Neural progenitor cell (in vitro differentiated cells): ENCODE measurements at regions not wholly inside any gene's neighbourhood (a gene's known extent, or its start where the extent isn't known, plus 50 kb on each side); places are given as distances from the start of the nearest gene placed in this dataset.

Experiments
- DNase-seq: peaks from one replicate; pipeline ENCODE4 v3.0.0-alpha.2; 2016; ENCODE audit warnings: low spot score
- H2AFZ ChIP-seq: fragments of 200-600 bp; sonication (generic); replicated peaks from 2 replicates; pipeline ENCODE4 v1.6.1; 2016; ENCODE audit warnings: antibody characterized with exemption
- H3F3A ChIP-seq: fragments of 200-600 bp; sonication (generic); 2 replicates; pipeline ENCODE4 v1.6.1; 2016; ENCODE audit warnings: antibody characterized with exemption, low read depth
- H3K27ac ChIP-seq: fragments of 200-600 bp; sonication (generic); 2 replicates; pipeline ENCODE4 v1.5.1; 2016; ENCODE audit warnings: mild to moderate bottlenecking
- H3K27me3 ChIP-seq: fragments of 200-600 bp; sonication (generic); 2 replicates; pipeline ENCODE4 v1.6.1; 2016; ENCODE audit warnings: mild to moderate bottlenecking, moderate library complexity
- H3K36me3 ChIP-seq: fragments of 200-600 bp; sonication (generic); 2 replicates; pipeline ENCODE4 v1.5.1; 2016
- H3K4me1 ChIP-seq: fragments of 200-600 bp; sonication (generic); 2 replicates; pipeline ENCODE4 v1.6.1; 2016; ENCODE audit warnings: mixed run types
- H3K4me2 ChIP-seq: fragments of 200-600 bp; sonication (generic); 2 replicates; pipeline ENCODE4 v1.6.1; 2016
- H3K4me3 ChIP-seq: fragments of 200-600 bp; sonication (generic); 2 replicates; pipeline ENCODE4 v1.5.1; 2016
- H3K79me2 ChIP-seq: fragments of 200-600 bp; sonication (generic); 2 replicates; pipeline ENCODE4 v1.6.1; 2016; ENCODE audit warnings: low read depth
- H3K9ac ChIP-seq: fragments of 200-600 bp; sonication (generic); 2 replicates; pipeline ENCODE4 v1.6.1; 2016
- H3K9me3 ChIP-seq: fragments of 200-600 bp; sonication (generic); 2 replicates; pipeline ENCODE4 v1.5.1; 2016; ENCODE audit warnings: low read depth
- H4K20me1 ChIP-seq: fragments of 200-600 bp; sonication (generic); 2 replicates; pipeline ENCODE4 v1.6.1; 2016; ENCODE audit warnings: low read depth
- H3K27ac Mint-ChIP-seq: 3 replicates; pipeline ENCODE4 v1.8.0; 2021; ENCODE audit warnings: mixed read lengths
- H3K27me3 Mint-ChIP-seq: 2 replicates; pipeline ENCODE4 v1.8.0; 2022; ENCODE audit warnings: low read depth, mild to moderate bottlenecking, inconsistent platforms, moderate library complexity, mixed read lengths; ENCODE audit not compliant: insufficient read depth
- H3K36me3 Mint-ChIP-seq: 3 replicates; pipeline ENCODE4 v1.8.0; 2021; ENCODE audit warnings: mixed read lengths
- H3K4me1 Mint-ChIP-seq: 3 replicates; pipeline ENCODE4 v1.8.0; 2021; ENCODE audit warnings: mixed read lengths
- H3K4me3 Mint-ChIP-seq: 3 replicates; pipeline ENCODE4 v1.8.0; 2021; ENCODE audit warnings: mild to moderate bottlenecking, moderate library complexity, mixed read lengths
- H3K9me3 Mint-ChIP-seq: 3 replicates; pipeline ENCODE4 v1.8.0; 2020; ENCODE audit warnings: mixed read lengths
- EZH2 ChIP-seq: fragments of 200-600 bp; sonication (generic); IDR thresholded peaks from 2 replicates; pipeline ENCODE4 v1.6.1; 2017; ENCODE audit warnings: antibody characterized with exemption, mild to moderate bottlenecking, moderate library complexity
- EZH2phosphoT487 ChIP-seq: fragments of 200-600 bp; sonication (generic); IDR thresholded peaks from 2 replicates; pipeline ENCODE4 v1.6.1; 2017; ENCODE audit warnings: antibody characterized with exemption
- TF ChIP-seq, protein P1 (sequence below): fragments of 200-600 bp; sonication (generic); IDR thresholded peaks from 2 replicates; pipeline ENCODE4 v1.5.1; 2017; ENCODE audit warnings: antibody characterized with exemption, mild to moderate bottlenecking

DNA sequence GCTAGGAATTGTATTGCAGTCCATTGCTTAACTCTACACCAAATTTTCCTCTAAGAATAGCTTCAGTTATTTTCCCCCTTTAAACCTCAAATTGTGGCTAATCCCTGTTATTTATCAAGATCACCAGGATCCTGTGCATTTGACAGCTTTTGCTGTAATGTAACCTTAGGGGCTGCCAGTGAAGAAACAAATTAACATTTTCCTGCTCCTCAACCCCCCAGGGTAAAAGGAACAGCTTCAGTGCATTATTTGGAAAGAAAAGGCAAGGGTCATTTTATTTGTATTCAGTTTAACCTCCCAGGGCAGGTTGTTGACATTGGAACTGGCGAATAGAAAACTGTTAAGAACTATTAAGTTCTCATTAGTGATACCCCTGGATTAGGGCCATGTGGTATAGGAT is 57.0 kb downstream of the PCDH20 start:
- H3K9ac ChIP-seq = no peak overlapping the region
- no peak for DNase-seq
- no peaks in the 10 kb centered on the region for H4K20me1 ChIP-seq
- H3K79me2 ChIP-seq = no peaks in the 10 kb centered on the region
- Mint-ChIP-seq H3K36me3 (no peaks in the 10 kb centered on the region), H3K27me3 (no peaks in the 10 kb centered on the region), H3K4me3 (no peak overlapping the region), H3K27ac (no peak overlapping the region), H3K9me3 (peaks cover 3% of the 10 kb centered on the region), H3K4me1 (peaks cover 9% of the 10 kb centered on the region)
- TF ChIP-seq EZH2 (no peak), EZH2phosphoT487 (no peak)
- TF ChIP-seq, protein P1, sequence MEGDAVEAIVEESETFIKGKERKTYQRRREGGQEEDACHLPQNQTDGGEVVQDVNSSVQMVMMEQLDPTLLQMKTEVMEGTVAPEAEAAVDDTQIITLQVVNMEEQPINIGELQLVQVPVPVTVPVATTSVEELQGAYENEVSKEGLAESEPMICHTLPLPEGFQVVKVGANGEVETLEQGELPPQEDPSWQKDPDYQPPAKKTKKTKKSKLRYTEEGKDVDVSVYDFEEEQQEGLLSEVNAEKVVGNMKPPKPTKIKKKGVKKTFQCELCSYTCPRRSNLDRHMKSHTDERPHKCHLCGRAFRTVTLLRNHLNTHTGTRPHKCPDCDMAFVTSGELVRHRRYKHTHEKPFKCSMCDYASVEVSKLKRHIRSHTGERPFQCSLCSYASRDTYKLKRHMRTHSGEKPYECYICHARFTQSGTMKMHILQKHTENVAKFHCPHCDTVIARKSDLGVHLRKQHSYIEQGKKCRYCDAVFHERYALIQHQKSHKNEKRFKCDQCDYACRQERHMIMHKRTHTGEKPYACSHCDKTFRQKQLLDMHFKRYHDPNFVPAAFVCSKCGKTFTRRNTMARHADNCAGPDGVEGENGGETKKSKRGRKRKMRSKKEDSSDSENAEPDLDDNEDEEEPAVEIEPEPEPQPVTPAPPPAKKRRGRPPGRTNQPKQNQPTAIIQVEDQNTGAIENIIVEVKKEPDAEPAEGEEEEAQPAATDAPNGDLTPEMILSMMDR = no peak
- no peaks in the 10 kb centered on the region for H3K36me3 ChIP-seq
- no peaks in the 10 kb centered on the region for H3K27me3 ChIP-seq
- no peaks in the 10 kb centered on the region for H3F3A ChIP-seq
- peaks cover 10% of the 10 kb centered on the region for H3K4me1 ChIP-seq
- H2AFZ ChIP-seq = no peak overlapping the region
- no peak overlapping the region for H3K4me3 ChIP-seq
- H3K27ac ChIP-seq = no peak overlapping the region
- H3K9me3 ChIP-seq = no peaks in the 10 kb centered on the region
- H3K4me2 ChIP-seq = no peak overlapping the region

DNA sequence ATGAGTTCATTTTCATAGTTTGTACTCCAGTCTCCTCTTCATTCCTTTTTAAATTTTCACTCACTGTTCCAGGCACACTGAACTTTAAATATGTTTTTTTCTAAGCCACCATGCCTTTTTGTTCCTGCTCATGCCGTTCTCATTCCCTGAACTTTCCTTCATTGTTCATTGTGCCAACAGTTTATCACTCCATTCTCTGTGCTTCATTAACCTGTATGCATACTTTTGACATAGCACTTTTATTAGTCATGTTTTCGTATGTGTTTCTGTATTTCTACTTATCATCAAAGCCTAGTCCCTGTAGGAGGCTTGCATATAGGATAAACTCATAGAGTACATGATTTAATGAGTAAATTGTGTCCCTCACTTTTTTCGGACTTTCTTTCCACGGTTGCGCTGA is 65.3 kb downstream of the PCDH20 start:
- H3K27ac ChIP-seq = no peak overlapping the region
- Mint-ChIP-seq H3K27me3 (no peaks in the 10 kb centered on the region), H3K27ac (no peak overlapping the region), H3K4me3 (no peak overlapping the region), H3K36me3 (no peaks in the 10 kb centered on the region), H3K9me3 (no peaks in the 10 kb centered on the region), H3K4me1 (no peaks in the 10 kb centered on the region)
- H3F3A ChIP-seq = no peaks in the 10 kb centered on the region
- H3K9me3 ChIP-seq = no peaks in the 10 kb centered on the region
- no peak overlapping the region for H3K9ac ChIP-seq
- no peak overlapping the region for H3K4me2 ChIP-seq
- no peaks in the 10 kb centered on the region for H3K27me3 ChIP-seq
- no peak overlapping the region for H2AFZ ChIP-seq
- H3K79me2 ChIP-seq = no peaks in the 10 kb centered on the region
- no peak for DNase-seq
- H3K4me1 ChIP-seq = no peaks in the 10 kb centered on the region
- H3K4me3 ChIP-seq = no peak overlapping the region
- TF ChIP-seq, protein P1 = no peak
- TF ChIP-seq EZH2phosphoT487 (no peak), EZH2 (no peak)
- H4K20me1 ChIP-seq = no peaks in the 10 kb centered on the region
- H3K36me3 ChIP-seq = no peaks in the 10 kb centered on the region

DNA sequence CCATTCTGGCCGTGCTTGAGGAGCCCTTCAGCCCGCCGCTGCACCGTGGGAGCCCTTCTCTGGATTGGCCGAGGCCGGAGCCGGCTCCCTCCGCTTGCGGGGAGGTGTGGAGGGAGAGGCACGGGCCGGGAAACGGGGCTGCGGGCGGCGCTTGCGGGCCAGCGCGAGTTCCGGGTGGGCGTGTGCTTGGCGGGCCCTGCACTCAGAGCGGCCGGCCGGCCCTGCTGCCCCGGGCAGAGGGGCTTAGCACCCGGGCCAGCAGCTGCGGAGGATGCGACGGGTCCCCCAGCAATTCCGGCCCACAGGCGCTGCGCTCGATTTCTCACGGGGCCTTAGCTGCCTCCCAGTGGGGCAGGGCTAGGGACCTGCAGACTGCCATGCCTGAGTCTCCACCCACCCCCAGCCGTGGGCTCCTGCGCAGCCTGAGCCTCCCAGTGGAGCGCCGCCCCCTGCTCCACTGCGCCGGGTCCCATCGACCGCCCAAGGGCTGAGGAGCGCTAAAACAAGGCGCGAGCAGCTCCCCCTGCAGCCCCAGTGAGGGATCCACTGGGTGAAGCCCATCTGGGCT is 76.5 kb downstream of the PCDH20 start:
- no peak for DNase-seq
- no peaks in the 10 kb centered on the region for H3K27me3 Mint-ChIP-seq
- Histone ChIP-seq H3K4me2 (no peak overlapping the region), H3K27ac (no peak overlapping the region), H4K20me1 (no peaks in the 10 kb centered on the region), H3K79me2 (no peaks in the 10 kb centered on the region), H3K27me3 (no peaks in the 10 kb centered on the region), H3K9ac (no peak overlapping the region), H3F3A (no peaks in the 10 kb centered on the region), H3K36me3 (no peaks in the 10 kb centered on the region), H3K9me3 (no peaks in the 10 kb centered on the region), H3K4me1 (no peaks in the 10 kb centered on the region), H2AFZ (no peak overlapping the region), H3K4me3 (no peak overlapping the region)
- no peak overlapping the region for H3K4me3 Mint-ChIP-seq
- H3K36me3 Mint-ChIP-seq = no peaks in the 10 kb centered on the region
- H3K27ac Mint-ChIP-seq = no peak overlapping the region
- H3K9me3 Mint-ChIP-seq = no peaks in the 10 kb centered on the region
- H3K4me1 Mint-ChIP-seq = no peaks in the 10 kb centered on the region
- TF ChIP-seq EZH2 (no peak), EZH2phosphoT487 (no peak)
- TF ChIP-seq, protein P1 = no peak
